B cell (primary cell): ENCODE measurements at regions not wholly inside any gene's neighbourhood (a gene's known extent, or its start where the extent isn't known, plus 50 kb on each side); places are given as distances from the start of the nearest gene placed in this dataset.

Experiments
- ATAC-seq: fragments of 200-7000 bp; cut with Tn5 transposase; one replicate; pipeline ENCODE4 v1.10.0; 2021; ENCODE audit warnings: low read depth, mild to moderate bottlenecking, moderate number of reproducible peaks, moderate library complexity
- CTCF ChIA-PET: fragments of 350-600 bp; sonication (Branson Sonifier 250); formaldehyde crosslinking; loops from one replicate; lab custom pipeline; 2021; ENCODE audit warnings: antibody characterized with exemption, inconsistent platforms; lab: Charles Lee
- POLR2A ChIA-PET: fragments of 350-600 bp; sonication (Branson Sonifier 250); formaldehyde crosslinking; loops from one replicate; lab custom pipeline; 2021; ENCODE audit warnings: antibody characterized with exemption; lab: Charles Lee
- DNase-seq: peaks from one replicate; pipeline ENCODE4 v3.0.0; 2013
- H2AFZ ChIP-seq: 2 replicates; pipeline ENCODE4 v1.6.1; 2012; ENCODE audit warnings: mild to moderate bottlenecking, low read depth, low read length; ENCODE audit not compliant: insufficient read depth, poor library complexity, severe bottlenecking
- H3K27ac ChIP-seq, 2 donors: 1 replicate in 1 of 2; 2 replicates in 1 of 2; pipeline ENCODE4 v1.5.1; 2012 to 2013; ENCODE audit warnings: low read length in 2 of 2, mild to moderate bottlenecking in 2 of 2, moderate library complexity in 1 of 2
- H3K27me3 ChIP-seq, 4 experiments: fragments of 200-600 bp in 1 of 4; sonication (generic) in 1 of 4; replicated peaks in 1 of 4; 1 replicate in 2 of 4; 2 replicates in 2 of 4; pipeline versions ENCODE4 v1.6.1 to v1.7.0; 2013 to 2016; ENCODE audit warnings: low read length in 3 of 4, mild to moderate bottlenecking in 2 of 4, mixed read lengths in 1 of 4, moderate library complexity in 1 of 4; ENCODE audit not compliant: insufficient read depth in 4 of 4, control insufficient read depth in 3 of 4; ENCODE audit errors: control extremely low read depth in 1 of 4
- H3K36me3 ChIP-seq, 2 experiments: replicated peaks in 1 of 2; 1 replicate in 1 of 2; 2 replicates in 1 of 2; pipeline versions ENCODE4 v1.6.1 to v1.7.1; 2013; ENCODE audit warnings: low read length in 1 of 2; ENCODE audit not compliant: insufficient read depth in 2 of 2, control insufficient read depth in 1 of 2; ENCODE audit errors: control extremely low read depth in 1 of 2, extremely low read depth in 1 of 2
- H3K4me1 ChIP-seq, 2 donors: fragments of 200-600 bp in 1 of 2; sonication (generic) in 1 of 2; 1 replicate in 1 of 2; 2 replicates in 1 of 2; pipeline versions ENCODE4 v1.5.1 to v1.6.1; 2013 to 2017; ENCODE audit warnings: low read length in 2 of 2; ENCODE audit not compliant: control insufficient read depth in 2 of 2, insufficient read depth in 2 of 2
- H3K4me2 ChIP-seq: replicated peaks from 2 replicates; pipeline ENCODE3; 2012; ENCODE audit warnings: mild to moderate bottlenecking, low read depth, low read length; ENCODE audit not compliant: poor library complexity, severe bottlenecking
- H3K4me3 ChIP-seq, 5 experiments: fragments of 200-600 bp in 1 of 5; sonication (generic) in 1 of 5; 1 replicate in 3 of 5; 2 replicates in 2 of 5; pipeline versions ENCODE4 v1.5.1 to v1.7.0; 2011 to 2016; ENCODE audit warnings: low read length in 4 of 5, mild to moderate bottlenecking in 4 of 5, low read depth in 2 of 5, control low read depth in 1 of 5, moderate library complexity in 1 of 5; ENCODE audit not compliant: insufficient read depth in 1 of 5; ENCODE audit errors: control extremely low read depth in 1 of 5, extremely low read depth in 1 of 5
- H3K79me2 ChIP-seq: fragments of 200-600 bp; sonication (generic); one replicate; pipeline ENCODE4 v1.6.0; 2016; ENCODE audit warnings: low read length; ENCODE audit not compliant: control insufficient read depth, insufficient read depth
- H3K9ac ChIP-seq: fragments of 200-600 bp; sonication (generic); 2 replicates; pipeline ENCODE4 v1.6.1; 2017; ENCODE audit warnings: mild to moderate bottlenecking, low read length, moderate library complexity
- H3K9me3 ChIP-seq, 3 donors: one replicate each; pipeline versions ENCODE4 v1.6.1 to v1.7.1; 2013; ENCODE audit warnings: low read length in 2 of 3; ENCODE audit not compliant: control insufficient read depth in 2 of 3, insufficient read depth in 1 of 3; ENCODE audit errors: control extremely low read depth in 1 of 3
- H4K20me1 ChIP-seq: 2 replicates; pipeline ENCODE4 v1.6.0; 2012; ENCODE audit warnings: mild to moderate bottlenecking, low read length; ENCODE audit not compliant: insufficient read depth, control insufficient read depth, poor library complexity, severe bottlenecking
- H3K27ac Mint-ChIP-seq: one replicate; pipeline ENCODE4 v1.8.0; 2021; ENCODE audit warnings: mixed read lengths
- H3K27me3 Mint-ChIP-seq: one replicate; pipeline ENCODE4 v1.8.0; 2021; ENCODE audit warnings: mixed read lengths
- H3K4me1 Mint-ChIP-seq: one replicate; pipeline ENCODE4 v1.8.0; 2021; ENCODE audit warnings: mixed read lengths
- H3K4me3 Mint-ChIP-seq: one replicate; pipeline ENCODE4 v1.8.0; 2021; ENCODE audit warnings: mixed read lengths
- H3K9me3 Mint-ChIP-seq: one replicate; pipeline ENCODE4 v1.8.0; 2022; ENCODE audit warnings: mixed read lengths; ENCODE audit not compliant: insufficient read depth
- CTCF ChIP-seq: fragments of 200-600 bp; IDR thresholded peaks from one replicate; pipeline ENCODE4 v1.8.0; 2022; ENCODE audit warnings: antibody characterized with exemption, mild to moderate bottlenecking
- EZH2 ChIP-seq: IDR thresholded peaks from 2 replicates; pipeline ENCODE4 v1.6.1; 2012; ENCODE audit warnings: borderline replicate concordance, low read depth, mild to moderate bottlenecking, moderate library complexity, low read length; ENCODE audit not compliant: insufficient read depth, poor library complexity, severe bottlenecking
- WGBS: methylation state at CpG from one replicate; pipeline ENCODE4 v1.1.5; 2013; ENCODE audit warnings: missing lambda C conversion rate; ENCODE audit not compliant: insufficient coverage; 5-methylcytosine and 5-hydroxymethylcytosine counted together
- intact Hi-C: fragments of 100-400 bp; cut with micrococcal nuclease; formaldehyde crosslinking; loops from one replicate; pipeline ENCODE4 v1.10.0; 2022

- TF ChIP-seq EZH2 (no peak), CTCF (no peak)
- Histone ChIP-seq H3K27me3 (no peaks in the 10 kb centered on the region), H3K4me3 (no peak overlapping the region), H3K36me3 (no peaks in the 10 kb centered on the region), H3K9me3 (no peaks in the 10 kb centered on the region), H3K27ac (no peak overlapping the region), H3K4me1 (peaks cover 11 to 15% of the 10 kb centered on the region in 2 donors), H4K20me1 (no peaks in the 10 kb centered on the region), H3K79me2 (no peaks in the 10 kb centered on the region), H2AFZ (no peak overlapping the region), H3K9ac (no peak overlapping the region), H3K4me2 (no peak overlapping the region)
- Mint-ChIP-seq H3K27me3 (peaks cover 20% of the 10 kb centered on the region), H3K4me3 (no peak overlapping the region), H3K27ac (no peak overlapping the region), H3K9me3 (no peaks in the 10 kb centered on the region), H3K4me1 (peaks cover 8% of the 10 kb centered on the region)
- intact Hi-C loops: no loop called here
- ChIA-PET POLR2A (no interaction called here), CTCF (no interaction called here)
- ATAC-seq (no peak), DNase-seq (no peak)
- 65% methylated on average over 2 of the region's 2 CpGs for WGBS
These were observed 67.3 kb upstream of the MED4 start for GRCh38 chr13:48162217-48162616.

GRCh38 chr13:48161530-48162179 is 66.8 kb upstream of the MED4 start:
- ChIA-PET CTCF (no interaction called here), POLR2A (no interaction called here)
- no peaks in the 10 kb centered on the region for H3K9me3 ChIP-seq
- DNase-seq (no peak), ATAC-seq (no peak)
- no peak overlapping the region for H2AFZ ChIP-seq
- no peaks in the 10 kb centered on the region for H3K36me3 ChIP-seq
- no peaks in the 10 kb centered on the region for H3K27me3 ChIP-seq
- H3K4me1 ChIP-seq: peaks cover 14 to 17% of the 10 kb centered on the region in 2 donors
- intact Hi-C loops: no loop called here
- no peaks in the 10 kb centered on the region for H4K20me1 ChIP-seq
- Mint-ChIP-seq H3K27me3 (peaks cover 20% of the 10 kb centered on the region), H3K27ac (no peak overlapping the region), H3K9me3 (no peaks in the 10 kb centered on the region), H3K4me1 (peaks cover 9% of the 10 kb centered on the region), H3K4me3 (no peak overlapping the region)
- H3K4me3 ChIP-seq: no peak overlapping the region
- no peaks in the 10 kb centered on the region for H3K79me2 ChIP-seq
- H3K9ac ChIP-seq: no peak overlapping the region
- TF ChIP-seq CTCF: no peak
- TF ChIP-seq EZH2: no peak
- no peak overlapping the region for H3K4me2 ChIP-seq
- H3K27ac ChIP-seq: no peak overlapping the region
- 52% methylated on average over 3 of the region's 5 CpGs for WGBS
